ENCODE measurements at regions not wholly inside any gene's neighbourhood (a gene's known extent, or its start where the extent isn't known, plus 50 kb on each side); places are given as distances from the start of the nearest gene placed in this dataset.

DNA sequence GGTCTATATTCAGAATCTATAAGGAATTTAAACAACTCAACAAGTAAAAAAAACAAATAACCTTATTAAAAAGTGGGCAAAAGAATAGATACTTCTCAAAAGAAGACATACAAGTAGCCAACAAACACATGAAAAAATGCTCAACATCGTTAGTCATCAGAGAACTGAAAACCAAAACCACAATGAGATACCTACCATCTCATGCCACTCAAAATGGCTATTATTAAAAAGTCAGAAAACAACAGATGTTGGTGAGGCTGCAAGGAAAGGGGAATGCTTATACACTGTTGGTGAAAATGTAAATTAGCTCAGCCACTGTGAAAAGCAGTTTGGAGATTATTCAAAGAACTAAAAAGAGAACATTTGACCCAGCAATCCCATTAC lies 201.6 kb downstream of the QDPR start:
- no peak overlapping the region for H3K4me3 ChIP-seq (ENCODE audit: insufficient read depth, low read depth, low read length)
- H3K4me1 ChIP-seq (ENCODE audit: control insufficient read depth, insufficient read depth, low read length), result no peaks in the 10 kb centered on the region
- no peaks in the 10 kb centered on the region for H3K36me3 ChIP-seq (ENCODE audit: control insufficient read depth, insufficient read depth, low read length)
- WGBS, 2 experiments, result 78 to 100% methylated on average over 1 of the region's 1 CpG
- H3K9me3 ChIP-seq (ENCODE audit: control insufficient read depth, low read length), result no peaks in the 10 kb centered on the region
- no peak overlapping the region for H3K27ac ChIP-seq (ENCODE audit: insufficient read depth, low read depth, low read length, poor library complexity, severe bottlenecking)
- no peaks in the 10 kb centered on the region for H3K27me3 ChIP-seq (ENCODE audit: control insufficient read depth, insufficient read depth, low read length, poor library complexity, severe bottlenecking)

- no peaks in the 10 kb centered on the region for H3K9me3 ChIP-seq (ENCODE audit: control insufficient read depth, low read length)
- H3K4me1 ChIP-seq (ENCODE audit: control insufficient read depth, insufficient read depth, low read length), result no peaks in the 10 kb centered on the region
- 92 to 95% methylated on average over 1 of the region's 1 CpG for WGBS, 2 experiments
- H3K27ac ChIP-seq (ENCODE audit: insufficient read depth, low read depth, low read length, poor library complexity, severe bottlenecking), result no peak overlapping the region
- H3K36me3 ChIP-seq (ENCODE audit: control insufficient read depth, insufficient read depth, low read length), result no peaks in the 10 kb centered on the region
- H3K4me3 ChIP-seq (ENCODE audit: insufficient read depth, low read depth, low read length), result no peak overlapping the region
- no peaks in the 10 kb centered on the region for H3K27me3 ChIP-seq (ENCODE audit: control insufficient read depth, insufficient read depth, low read length, poor library complexity, severe bottlenecking)
These were observed 202.2 kb downstream of the QDPR start for GRCh38 chr4:17309567-17310268.

GRCh38 chr4:17301869-17302268 lies 210.0 kb downstream of the QDPR start:
- H3K9me3 ChIP-seq (ENCODE audit: control insufficient read depth, low read length), result no peaks in the 10 kb centered on the region
- no peaks in the 10 kb centered on the region for H3K4me1 ChIP-seq (ENCODE audit: control insufficient read depth, insufficient read depth, low read length)
- no peaks in the 10 kb centered on the region for H3K27me3 ChIP-seq (ENCODE audit: control insufficient read depth, insufficient read depth, low read length, poor library complexity, severe bottlenecking)
- 85 to 95% methylated on average over 1 to 3 of the region's 3 CpGs for WGBS, 2 experiments
- no peak overlapping the region for H3K27ac ChIP-seq (ENCODE audit: insufficient read depth, low read depth, low read length, poor library complexity, severe bottlenecking)
- no peaks in the 10 kb centered on the region for H3K36me3 ChIP-seq (ENCODE audit: control insufficient read depth, insufficient read depth, low read length)
- no peak overlapping the region for H3K4me3 ChIP-seq (ENCODE audit: insufficient read depth, low read depth, low read length)

DNA sequence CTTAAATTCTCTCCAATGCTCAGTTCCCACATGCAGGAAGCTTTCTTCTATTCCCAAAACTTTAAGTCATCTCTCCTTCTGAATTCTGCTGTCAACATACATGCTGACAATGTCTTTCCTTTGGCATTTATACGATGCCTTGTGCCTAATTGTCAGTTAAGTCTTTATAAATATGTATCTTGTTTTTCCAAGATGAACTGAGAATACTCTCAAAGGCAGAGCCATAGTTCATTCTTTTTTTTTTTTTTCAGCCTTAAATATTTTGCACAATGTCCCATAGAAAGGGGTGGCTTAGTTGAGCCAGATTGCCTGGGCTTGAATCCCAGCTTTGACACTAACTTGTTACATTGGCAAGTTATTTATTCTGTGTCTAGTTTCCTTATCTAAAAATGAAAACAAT lies 210.6 kb downstream of the QDPR start:
- Histone ChIP-seq H3K36me3 (ENCODE audit: control insufficient read depth, insufficient read depth, low read length) (no peaks in the 10 kb centered on the region), H3K27ac (ENCODE audit: insufficient read depth, low read depth, low read length, poor library complexity, severe bottlenecking) (no peak overlapping the region)
- WGBS, 2 experiments, result 88 to 100% methylated on average over 1 of the region's 1 CpG

GRCh38 chr4:17296921-17297890 lies 214.7 kb downstream of the QDPR start:
- H3K27me3 ChIP-seq (ENCODE audit: control insufficient read depth, insufficient read depth, low read length, poor library complexity, severe bottlenecking), result no peaks in the 10 kb centered on the region
- no peaks in the 10 kb centered on the region for H3K36me3 ChIP-seq (ENCODE audit: control insufficient read depth, insufficient read depth, low read length)
- H3K9me3 ChIP-seq (ENCODE audit: control insufficient read depth, low read length), result no peaks in the 10 kb centered on the region
- WGBS, 2 experiments, result 90 to 94% methylated on average over 7 to 8 of the region's 8 CpGs
- no peaks in the 10 kb centered on the region for H3K4me1 ChIP-seq (ENCODE audit: control insufficient read depth, insufficient read depth, low read length)
- H3K27ac ChIP-seq (ENCODE audit: insufficient read depth, low read depth, low read length, poor library complexity, severe bottlenecking), result no peak overlapping the region
- no peak overlapping the region for H3K4me3 ChIP-seq (ENCODE audit: insufficient read depth, low read depth, low read length)

More for the DNA sequence above, 210.6 kb downstream of the QDPR start:
- Histone ChIP-seq H3K4me1 (ENCODE audit: control insufficient read depth, insufficient read depth, low read length) (no peaks in the 10 kb centered on the region), H3K4me3 (ENCODE audit: insufficient read depth, low read depth, low read length) (no peak overlapping the region), H3K9me3 (ENCODE audit: control insufficient read depth, low read length) (no peaks in the 10 kb centered on the region), H3K27me3 (ENCODE audit: control insufficient read depth, insufficient read depth, low read length, poor library complexity, severe bottlenecking) (no peaks in the 10 kb centered on the region)

DNA sequence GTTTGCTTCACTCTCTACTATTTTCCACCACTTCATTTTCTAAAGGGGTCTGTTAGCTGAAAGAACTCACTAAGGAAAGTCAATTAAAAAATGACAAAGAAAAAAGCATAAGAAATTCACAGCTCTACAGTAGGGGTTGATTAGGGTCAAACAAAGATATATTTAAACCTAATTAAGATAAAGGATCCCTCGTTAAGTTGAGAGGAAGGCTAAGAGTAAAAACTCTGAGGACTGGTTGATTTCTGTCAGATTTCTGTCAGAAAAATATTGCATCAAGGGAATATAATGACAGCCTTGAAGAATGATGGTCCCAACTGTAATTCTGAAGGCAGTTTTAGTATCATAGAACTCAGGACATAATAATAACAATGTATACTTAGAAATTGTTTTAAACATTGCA lies 218.0 kb downstream of the QDPR start:
- no peaks in the 10 kb centered on the region for H3K27me3 ChIP-seq (ENCODE audit: control insufficient read depth, insufficient read depth, low read length, poor library complexity, severe bottlenecking)
- H3K27ac ChIP-seq (ENCODE audit: insufficient read depth, low read depth, low read length, poor library complexity, severe bottlenecking), result no peak overlapping the region
- no peaks in the 10 kb centered on the region for H3K36me3 ChIP-seq (ENCODE audit: control insufficient read depth, insufficient read depth, low read length)
- WGBS, 2 experiments, result 83 to 89% methylated on average over 1 of the region's 1 CpG
- no peak overlapping the region for H3K4me3 ChIP-seq (ENCODE audit: insufficient read depth, low read depth, low read length)
- no peaks in the 10 kb centered on the region for H3K9me3 ChIP-seq (ENCODE audit: control insufficient read depth, low read length)
- no peaks in the 10 kb centered on the region for H3K4me1 ChIP-seq (ENCODE audit: control insufficient read depth, insufficient read depth, low read length)

DNA sequence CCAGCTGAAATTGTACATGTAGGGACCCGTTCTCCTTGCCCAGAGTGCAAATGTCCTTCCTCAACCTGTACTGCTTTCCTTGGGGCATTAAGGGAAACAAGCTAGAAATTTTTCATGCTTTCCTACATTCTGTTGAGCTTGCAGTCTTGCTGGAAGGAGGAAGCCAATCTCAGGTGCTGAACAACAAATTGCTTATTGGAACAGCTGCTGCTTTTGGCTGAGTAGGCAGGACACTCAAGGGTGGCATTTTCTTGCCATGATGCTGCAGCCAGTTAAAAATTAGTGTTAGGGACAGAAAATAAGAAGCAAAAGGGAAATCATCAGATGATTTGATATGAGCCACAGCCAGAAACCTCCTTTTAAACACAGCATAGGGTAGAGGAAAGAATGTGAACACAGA lies 223.7 kb downstream of the QDPR start:
- Histone ChIP-seq H3K27me3 (ENCODE audit: control insufficient read depth, insufficient read depth, low read length, poor library complexity, severe bottlenecking) (no peaks in the 10 kb centered on the region), H3K36me3 (ENCODE audit: control insufficient read depth, insufficient read depth, low read length) (no peaks in the 10 kb centered on the region), H3K4me3 (ENCODE audit: insufficient read depth, low read depth, low read length) (no peak overlapping the region), H3K4me1 (ENCODE audit: control insufficient read depth, insufficient read depth, low read length) (no peaks in the 10 kb centered on the region), H3K27ac (ENCODE audit: insufficient read depth, low read depth, low read length, poor library complexity, severe bottlenecking) (no peak overlapping the region), H3K9me3 (ENCODE audit: control insufficient read depth, low read length) (no peaks in the 10 kb centered on the region)
- 88 to 89% methylated on average over 1 of the region's 1 CpG for WGBS, 2 experiments

- Histone ChIP-seq H3K27ac (ENCODE audit: insufficient read depth, low read depth, low read length, poor library complexity, severe bottlenecking) (no peak overlapping the region), H3K36me3 (ENCODE audit: control insufficient read depth, insufficient read depth, low read length) (no peaks in the 10 kb centered on the region), H3K27me3 (ENCODE audit: control insufficient read depth, insufficient read depth, low read length, poor library complexity, severe bottlenecking) (no peaks in the 10 kb centered on the region), H3K9me3 (ENCODE audit: control insufficient read depth, low read length) (no peaks in the 10 kb centered on the region), H3K4me1 (ENCODE audit: control insufficient read depth, insufficient read depth, low read length) (no peaks in the 10 kb centered on the region), H3K4me3 (ENCODE audit: insufficient read depth, low read depth, low read length) (no peak overlapping the region)
- 54 to 57% methylated on average over 7 of the region's 7 CpGs for WGBS, 2 experiments
These were observed 225.0 kb downstream of the QDPR start for GRCh38 chr4:17286752-17287460.

DNA sequence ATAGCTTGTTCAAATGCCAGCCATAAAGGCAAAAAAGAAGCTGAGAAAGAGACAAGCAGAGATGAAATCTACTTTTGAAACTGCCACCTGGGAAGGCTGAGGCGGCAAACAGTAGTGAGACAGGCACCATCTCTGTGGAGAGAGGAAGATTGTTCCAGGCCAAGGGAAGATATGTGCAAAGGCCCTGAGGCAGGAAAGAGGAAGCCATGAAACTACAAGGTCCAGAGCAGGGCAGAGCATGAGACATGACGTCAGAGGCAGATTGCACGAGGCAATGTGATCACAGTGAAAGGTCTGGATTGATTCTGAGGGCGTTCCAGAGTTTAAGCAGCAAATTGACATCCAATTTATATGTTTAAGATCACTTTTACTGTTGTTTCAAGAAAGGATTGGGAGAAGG lies 226.1 kb downstream of the QDPR start:
- H3K27ac ChIP-seq (ENCODE audit: insufficient read depth, low read depth, low read length, poor library complexity, severe bottlenecking), result no peak overlapping the region
- H3K4me3 ChIP-seq (ENCODE audit: insufficient read depth, low read depth, low read length), result no peak overlapping the region
- WGBS, 2 experiments, result 93 to 96% methylated on average over 4 of the region's 4 CpGs
- H3K9me3 ChIP-seq (ENCODE audit: control insufficient read depth, low read length), result no peaks in the 10 kb centered on the region
- no peaks in the 10 kb centered on the region for H3K27me3 ChIP-seq (ENCODE audit: control insufficient read depth, insufficient read depth, low read length, poor library complexity, severe bottlenecking)
- no peaks in the 10 kb centered on the region for H3K36me3 ChIP-seq (ENCODE audit: control insufficient read depth, insufficient read depth, low read length)
- H3K4me1 ChIP-seq (ENCODE audit: control insufficient read depth, insufficient read depth, low read length), result no peaks in the 10 kb centered on the region

Data from ectodermal cell (in vitro differentiated cells).